IPS DF 19.7 (cell line): ENCODE measurements at regions not wholly inside any gene's neighbourhood (a gene's known extent, or its start where the extent isn't known, plus 50 kb on each side); places are given as distances from the start of the nearest gene placed in this dataset.
"Not testable (repeated sequence)": the region's sequence is repeated elsewhere in the genome, so short reads cannot be mapped to it uniquely, and the experiment has no call there.

Experiments used
- DNase-seq: peaks from one replicate; pipeline ENCODE4 v3.0.0-alpha.2; 2013; ENCODE audit warnings: low read depth, low spot score

- no peak for DNase-seq
These were observed 83.3 kb upstream of the PAX2 start for GRCh38 chr10:100662067-100662466.

GRCh38 chr10:100664316-100665149 is 80.8 kb upstream of the PAX2 start:
- no peak for DNase-seq

- not testable (repeated sequence) for DNase-seq
These were observed 78.7 kb upstream of the PAX2 start for GRCh38 chr10:100666634-100667033.

GRCh38 chr10:100669616-100670015 is 75.8 kb upstream of the PAX2 start:
- DNase-seq: no peak

GRCh38 chr10:100670368-100670767 is 75.0 kb upstream of the PAX2 start:
- no peak for DNase-seq

- no peak for DNase-seq
These were observed 74.4 kb upstream of the PAX2 start for GRCh38 chr10:100670828-100671479.

- DNase-seq: no peak
These were observed 73.2 kb upstream of the PAX2 start for GRCh38 chr10:100672199-100672598.

- DNase-seq: no peak
These were observed 68.0 kb upstream of the PAX2 start for GRCh38 chr10:100677290-100677945.

GRCh38 chr10:100679327-100679726 is 66.1 kb upstream of the PAX2 start:
- DNase-seq: no peak

- DNase-seq: no peak
These were observed 62.4 kb upstream of the PAX2 start for GRCh38 chr10:100683004-100683403.

GRCh38 chr10:100683545-100684300 is 61.7 kb upstream of the PAX2 start:
- DNase-seq: no peak

- no peak for DNase-seq
These were observed 60.6 kb upstream of the PAX2 start for GRCh38 chr10:100684688-100685235.

GRCh38 chr10:100685331-100685730 is 60.1 kb upstream of the PAX2 start:
- no peak for DNase-seq

- DNase-seq: no peak
These were observed 58.0 kb upstream of the PAX2 start for GRCh38 chr10:100687143-100688003.

GRCh38 chr10:100688201-100688600 is 57.2 kb upstream of the PAX2 start:
- no peak for DNase-seq

GRCh38 chr10:100693821-100694220 is 51.6 kb upstream of the PAX2 start:
- DNase-seq: no peak
